H1 (cell line): ENCODE measurements at regions not wholly inside any gene's neighbourhood (a gene's known extent, or its start where the extent isn't known, plus 50 kb on each side); places are given as distances from the start of the nearest gene placed in this dataset.

Source experiments
- CTCF ChIA-PET: fragments of 300-600 bp; sonication (Branson Sonifier 250); formaldehyde crosslinking; loops from one replicate; lab custom pipeline; 2021; ENCODE audit not compliant: partially characterized antibody; lab: Charles Lee
- POLR2A ChIA-PET: fragments of 300-600 bp; sonication (Branson Sonifier 250); formaldehyde crosslinking; loops from one replicate; lab custom pipeline; 2021; ENCODE audit warnings: inconsistent platforms; ENCODE audit not compliant: partially characterized antibody; lab: Charles Lee
- DNase-seq, 2 experiments: peaks; one replicate each; pipeline versions ENCODE4 v3.0.0 to v3.0.0-alpha.2; 2010 to 2022; ENCODE audit warnings: low spot score in 2 of 2, low read depth in 1 of 2, mixed read lengths in 1 of 2
- FAIRE-seq: peaks from 2 replicates; lab custom pipeline; 2011; peaks lifted over from hg19 to GRCh38; lab: Jason Lieb, UNC
- H2AFZ ChIP-seq: 2 replicates; pipeline ENCODE4 v1.8.1; 2012; ENCODE audit warnings: low read length, inconsistent platforms
- H2AK5ac ChIP-seq: 2 replicates; pipeline ENCODE4 v1.6.1; 2013; ENCODE audit warnings: low read depth, low read length
- H2BK120ac ChIP-seq: replicated peaks from 2 replicates; pipeline ENCODE3; 2013; ENCODE audit warnings: low read depth, low read length, inconsistent platforms
- H2BK12ac ChIP-seq: 2 replicates; pipeline ENCODE4 v1.6.1; 2013; ENCODE audit warnings: low read depth, low read length
- H2BK15ac ChIP-seq: 2 replicates; pipeline ENCODE4 v1.6.1; 2013; ENCODE audit warnings: low read length
- H2BK20ac ChIP-seq: 2 replicates; pipeline ENCODE4 v1.6.1; 2013; ENCODE audit warnings: low read length
- H2BK5ac ChIP-seq: 2 replicates; pipeline ENCODE4 v1.6.1; 2013; ENCODE audit warnings: low read depth, low read length
- H3K14ac ChIP-seq: 2 replicates; pipeline ENCODE4 v1.6.1; 2013; ENCODE audit warnings: inconsistent platforms; ENCODE audit not compliant: insufficient read length
- H3K18ac ChIP-seq: 2 replicates; pipeline ENCODE4 v1.6.1; 2013; ENCODE audit warnings: low read length; ENCODE audit errors: extremely low read depth
- H3K23ac ChIP-seq: 2 replicates; pipeline ENCODE4 v1.6.1; 2013; ENCODE audit warnings: inconsistent platforms; ENCODE audit not compliant: insufficient read length
- H3K23me2 ChIP-seq: 2 replicates; pipeline ENCODE4 v1.6.1; 2013; ENCODE audit warnings: low read depth, low read length
- H3K27ac ChIP-seq: 2 replicates; pipeline ENCODE4 v1.6.1; 2011; ENCODE audit warnings: low read depth, low read length, inconsistent platforms
- H3K27me3 ChIP-seq, 4 experiments: replicated peaks in 1 of 4; 1 replicate in 1 of 4; 2 replicates in 3 of 4; pipeline versions ENCODE4 v1.6.1 to v1.8.1; 2011 to 2013; ENCODE audit warnings: low read length in 3 of 4, mild to moderate bottlenecking in 3 of 4, inconsistent platforms in 2 of 4, mixed read lengths in 2 of 4, moderate library complexity in 1 of 4; ENCODE audit not compliant: control insufficient read depth in 3 of 4, insufficient read depth in 3 of 4; ENCODE audit errors: extremely low read depth in 1 of 4
- H3K36me3 ChIP-seq, 4 experiments: 2 replicates each; pipeline versions ENCODE4 v1.6.1 to v1.8.1; 2011 to 2013; ENCODE audit warnings: mild to moderate bottlenecking in 4 of 4, low read length in 3 of 4, moderate library complexity in 2 of 4, control low read depth in 1 of 4, inconsistent platforms in 1 of 4; ENCODE audit not compliant: insufficient read depth in 4 of 4, control insufficient read depth in 2 of 4
- H3K4ac ChIP-seq: replicated peaks from 2 replicates; pipeline ENCODE3; 2013; ENCODE audit warnings: low read length, low read depth, mixed read lengths, inconsistent platforms; ENCODE audit not compliant: insufficient read length
- H3K4me1 ChIP-seq, 4 experiments: replicated peaks in 1 of 4; 1 replicate in 1 of 4; 2 replicates in 3 of 4; pipeline versions ENCODE4 v1.6.1 to v1.8.1; 2011 to 2013; ENCODE audit warnings: low read length in 3 of 4, inconsistent platforms in 2 of 4, mixed read lengths in 1 of 4; ENCODE audit not compliant: insufficient read depth in 4 of 4, control insufficient read depth in 3 of 4
- H3K4me2 ChIP-seq, 2 experiments: 2 replicates each; pipeline versions ENCODE4 v1.6.1 to v1.8.1; 2011 to 2013; ENCODE audit warnings: low read depth in 2 of 2, low read length in 2 of 2, control low read depth in 1 of 2, inconsistent platforms in 1 of 2, mild to moderate bottlenecking in 1 of 2; ENCODE audit not compliant: insufficient read depth in 1 of 2
- H3K4me3 ChIP-seq, 4 experiments: fragments of 200-600, 300-600 bp in 1 of 4; sonication (generic), shearing (Covaris generic), sonication (Bioruptor Twin) in 1 of 4; 2 replicates each; pipeline versions ENCODE4 v1.5.1 to v1.8.1; 2011 to 2016; ENCODE audit warnings: low read length in 4 of 4, low read depth in 3 of 4, control low read depth in 2 of 4, inconsistent platforms in 2 of 4, mild to moderate bottlenecking in 2 of 4, mixed read lengths in 1 of 4, moderate library complexity in 1 of 4; ENCODE audit not compliant: insufficient read depth in 2 of 4; ENCODE audit errors: extremely low read depth in 1 of 4
- H3K56ac ChIP-seq: replicated peaks from 2 replicates; pipeline ENCODE3; 2013; ENCODE audit warnings: low read depth, mild to moderate bottlenecking, mixed read lengths, low read length, inconsistent platforms; ENCODE audit not compliant: insufficient read length
- H3K79me1 ChIP-seq: 2 replicates; pipeline ENCODE4 v1.6.1; 2013; ENCODE audit warnings: low read depth, low read length, control low read depth
- H3K79me2 ChIP-seq, 2 experiments: 2 replicates each; pipeline versions ENCODE4 v1.6.1 to v1.8.1; 2012 to 2013; ENCODE audit warnings: low read length in 2 of 2, mild to moderate bottlenecking in 2 of 2, inconsistent platforms in 1 of 2; ENCODE audit not compliant: insufficient read depth in 2 of 2, control insufficient read depth in 1 of 2
- H3K9ac ChIP-seq, 4 experiments: replicated peaks in 1 of 4; 1 replicate in 1 of 4; 2 replicates in 3 of 4; pipeline versions ENCODE4 v1.6.1 to v1.8.1; 2011 to 2013; ENCODE audit warnings: low read depth in 3 of 4, low read length in 3 of 4, control low read depth in 2 of 4, mild to moderate bottlenecking in 2 of 4, moderate library complexity in 2 of 4, inconsistent platforms in 1 of 4; ENCODE audit errors: extremely low read depth in 1 of 4
- H3K9me3 ChIP-seq, 2 experiments: 2 replicates each; pipeline versions ENCODE4 v1.6.1 to v1.8.1; 2012 to 2013; ENCODE audit warnings: mild to moderate bottlenecking in 2 of 2, moderate library complexity in 2 of 2, control low read depth in 1 of 2, inconsistent platforms in 1 of 2, low read depth in 1 of 2, low read length in 1 of 2, mixed read lengths in 1 of 2; ENCODE audit not compliant: insufficient read depth in 2 of 2
- H4K20me1 ChIP-seq, 2 experiments: replicated peaks in 1 of 2; 2 replicates each; pipeline versions ENCODE3 to v1.8.1; 2011 to 2013; ENCODE audit warnings: inconsistent platforms in 2 of 2, low read length in 2 of 2, mild to moderate bottlenecking in 1 of 2; ENCODE audit not compliant: insufficient read depth in 2 of 2, control insufficient read depth in 1 of 2
- H4K5ac ChIP-seq: 2 replicates; pipeline ENCODE4 v1.6.1; 2013; ENCODE audit warnings: low read length, low read depth, mixed read lengths, inconsistent platforms; ENCODE audit not compliant: insufficient read length
- H4K8ac ChIP-seq: 2 replicates; pipeline ENCODE4 v1.8.0; 2013; ENCODE audit warnings: mild to moderate bottlenecking, moderate library complexity, low read length, inconsistent platforms; ENCODE audit not compliant: insufficient read depth; ENCODE audit errors: extremely low read depth
- H4K91ac ChIP-seq: replicated peaks from 2 replicates; pipeline ENCODE3; 2013; ENCODE audit warnings: low read length, mixed read lengths, inconsistent platforms; ENCODE audit not compliant: insufficient read length
- whole genome bisulfite sequencing, 2 experiments: shearing (Covaris generic) in 1 of 2; methylation state at CpG; one replicate each; pipeline versions ENCODE4 v1.1.6 to v1.1.7; 2013 to 2015; ENCODE audit warnings: low lambda C conversion rate in 2 of 2, mixed read lengths in 2 of 2, inconsistent platforms in 1 of 2, low coverage in 1 of 2, missing lambda C conversion rate in 1 of 2; ENCODE audit not compliant: insufficient replicate concordance in 2 of 2, insufficient coverage in 1 of 2, insufficient read length in 1 of 2; ENCODE audit errors: extremely low coverage in 1 of 2, missing lambda C conversion rate in 1 of 2; 5-methylcytosine and 5-hydroxymethylcytosine counted together
- TF ChIP-seq, protein P1 (sequence below): fragments of 300-600 bp; sonication (generic); IDR thresholded peaks from 2 replicates; pipeline ENCODE4 v1.7.1; 2012; ENCODE audit warnings: low read length, moderate library complexity, mild to moderate bottlenecking, inconsistent platforms; ENCODE audit not compliant: insufficient replicate concordance

DNA sequence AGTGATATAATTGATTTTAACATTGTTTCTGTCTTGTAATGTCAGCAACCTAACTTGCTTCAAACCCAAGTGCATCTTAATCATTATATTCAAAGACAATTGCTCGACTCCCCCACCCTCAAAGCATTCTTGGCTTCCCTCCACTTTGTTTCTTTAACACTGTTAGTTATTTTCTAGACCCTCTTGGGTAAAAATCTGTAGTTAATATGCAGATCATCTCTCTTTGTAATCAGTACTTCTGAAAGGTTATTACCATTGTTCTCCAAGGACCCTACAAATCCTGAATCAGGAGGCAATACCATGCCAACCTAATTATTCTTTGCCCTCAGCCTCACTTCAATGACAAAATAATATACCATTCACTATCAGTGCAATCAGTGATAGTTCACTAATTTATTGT lies 1075.7 kb downstream of the AMY1C start:
- Histone ChIP-seq H3K4me2 (no peak overlapping the region), H3K23ac (no peak overlapping the region), H2BK20ac (no peak overlapping the region), H3K36me3 (no peaks in the 10 kb centered on the region), H2BK15ac (no peak overlapping the region), H3K14ac (no peak overlapping the region), H3K27me3 (no peaks in the 10 kb centered on the region), H2BK12ac (no peak overlapping the region), H3K27ac (no peak overlapping the region), H3K4me3 (no peak overlapping the region), H2BK5ac (no peak overlapping the region), H4K8ac (no peak overlapping the region), H2AFZ (no peak overlapping the region), H3K18ac (no peak overlapping the region), H2AK5ac (no peak overlapping the region), H3K9me3 (no peaks in the 10 kb centered on the region), H3K79me1 (no peaks in the 10 kb centered on the region), H3K79me2 (no peaks in the 10 kb centered on the region), H3K4me1 (no peaks in the 10 kb centered on the region), H3K23me2 (no peaks in the 10 kb centered on the region), H2BK120ac (no peak overlapping the region), H4K5ac (no peak overlapping the region), H3K56ac (no peak overlapping the region), H3K4ac (no peak overlapping the region), H4K91ac (no peak overlapping the region), H3K9ac (no peak overlapping the region), H4K20me1 (no peaks in the 10 kb centered on the region)
- FAIRE-seq = no peak
- WGBS, 2 experiments = 93% methylated on average over 1 of the region's 1 CpG; no CpG with 5 or more reads in 1 of the 2 experiments
- DNase-seq = no peak
- ChIA-PET CTCF (no interaction called here), POLR2A (no interaction called here)
- TF ChIP-seq, protein P1, sequence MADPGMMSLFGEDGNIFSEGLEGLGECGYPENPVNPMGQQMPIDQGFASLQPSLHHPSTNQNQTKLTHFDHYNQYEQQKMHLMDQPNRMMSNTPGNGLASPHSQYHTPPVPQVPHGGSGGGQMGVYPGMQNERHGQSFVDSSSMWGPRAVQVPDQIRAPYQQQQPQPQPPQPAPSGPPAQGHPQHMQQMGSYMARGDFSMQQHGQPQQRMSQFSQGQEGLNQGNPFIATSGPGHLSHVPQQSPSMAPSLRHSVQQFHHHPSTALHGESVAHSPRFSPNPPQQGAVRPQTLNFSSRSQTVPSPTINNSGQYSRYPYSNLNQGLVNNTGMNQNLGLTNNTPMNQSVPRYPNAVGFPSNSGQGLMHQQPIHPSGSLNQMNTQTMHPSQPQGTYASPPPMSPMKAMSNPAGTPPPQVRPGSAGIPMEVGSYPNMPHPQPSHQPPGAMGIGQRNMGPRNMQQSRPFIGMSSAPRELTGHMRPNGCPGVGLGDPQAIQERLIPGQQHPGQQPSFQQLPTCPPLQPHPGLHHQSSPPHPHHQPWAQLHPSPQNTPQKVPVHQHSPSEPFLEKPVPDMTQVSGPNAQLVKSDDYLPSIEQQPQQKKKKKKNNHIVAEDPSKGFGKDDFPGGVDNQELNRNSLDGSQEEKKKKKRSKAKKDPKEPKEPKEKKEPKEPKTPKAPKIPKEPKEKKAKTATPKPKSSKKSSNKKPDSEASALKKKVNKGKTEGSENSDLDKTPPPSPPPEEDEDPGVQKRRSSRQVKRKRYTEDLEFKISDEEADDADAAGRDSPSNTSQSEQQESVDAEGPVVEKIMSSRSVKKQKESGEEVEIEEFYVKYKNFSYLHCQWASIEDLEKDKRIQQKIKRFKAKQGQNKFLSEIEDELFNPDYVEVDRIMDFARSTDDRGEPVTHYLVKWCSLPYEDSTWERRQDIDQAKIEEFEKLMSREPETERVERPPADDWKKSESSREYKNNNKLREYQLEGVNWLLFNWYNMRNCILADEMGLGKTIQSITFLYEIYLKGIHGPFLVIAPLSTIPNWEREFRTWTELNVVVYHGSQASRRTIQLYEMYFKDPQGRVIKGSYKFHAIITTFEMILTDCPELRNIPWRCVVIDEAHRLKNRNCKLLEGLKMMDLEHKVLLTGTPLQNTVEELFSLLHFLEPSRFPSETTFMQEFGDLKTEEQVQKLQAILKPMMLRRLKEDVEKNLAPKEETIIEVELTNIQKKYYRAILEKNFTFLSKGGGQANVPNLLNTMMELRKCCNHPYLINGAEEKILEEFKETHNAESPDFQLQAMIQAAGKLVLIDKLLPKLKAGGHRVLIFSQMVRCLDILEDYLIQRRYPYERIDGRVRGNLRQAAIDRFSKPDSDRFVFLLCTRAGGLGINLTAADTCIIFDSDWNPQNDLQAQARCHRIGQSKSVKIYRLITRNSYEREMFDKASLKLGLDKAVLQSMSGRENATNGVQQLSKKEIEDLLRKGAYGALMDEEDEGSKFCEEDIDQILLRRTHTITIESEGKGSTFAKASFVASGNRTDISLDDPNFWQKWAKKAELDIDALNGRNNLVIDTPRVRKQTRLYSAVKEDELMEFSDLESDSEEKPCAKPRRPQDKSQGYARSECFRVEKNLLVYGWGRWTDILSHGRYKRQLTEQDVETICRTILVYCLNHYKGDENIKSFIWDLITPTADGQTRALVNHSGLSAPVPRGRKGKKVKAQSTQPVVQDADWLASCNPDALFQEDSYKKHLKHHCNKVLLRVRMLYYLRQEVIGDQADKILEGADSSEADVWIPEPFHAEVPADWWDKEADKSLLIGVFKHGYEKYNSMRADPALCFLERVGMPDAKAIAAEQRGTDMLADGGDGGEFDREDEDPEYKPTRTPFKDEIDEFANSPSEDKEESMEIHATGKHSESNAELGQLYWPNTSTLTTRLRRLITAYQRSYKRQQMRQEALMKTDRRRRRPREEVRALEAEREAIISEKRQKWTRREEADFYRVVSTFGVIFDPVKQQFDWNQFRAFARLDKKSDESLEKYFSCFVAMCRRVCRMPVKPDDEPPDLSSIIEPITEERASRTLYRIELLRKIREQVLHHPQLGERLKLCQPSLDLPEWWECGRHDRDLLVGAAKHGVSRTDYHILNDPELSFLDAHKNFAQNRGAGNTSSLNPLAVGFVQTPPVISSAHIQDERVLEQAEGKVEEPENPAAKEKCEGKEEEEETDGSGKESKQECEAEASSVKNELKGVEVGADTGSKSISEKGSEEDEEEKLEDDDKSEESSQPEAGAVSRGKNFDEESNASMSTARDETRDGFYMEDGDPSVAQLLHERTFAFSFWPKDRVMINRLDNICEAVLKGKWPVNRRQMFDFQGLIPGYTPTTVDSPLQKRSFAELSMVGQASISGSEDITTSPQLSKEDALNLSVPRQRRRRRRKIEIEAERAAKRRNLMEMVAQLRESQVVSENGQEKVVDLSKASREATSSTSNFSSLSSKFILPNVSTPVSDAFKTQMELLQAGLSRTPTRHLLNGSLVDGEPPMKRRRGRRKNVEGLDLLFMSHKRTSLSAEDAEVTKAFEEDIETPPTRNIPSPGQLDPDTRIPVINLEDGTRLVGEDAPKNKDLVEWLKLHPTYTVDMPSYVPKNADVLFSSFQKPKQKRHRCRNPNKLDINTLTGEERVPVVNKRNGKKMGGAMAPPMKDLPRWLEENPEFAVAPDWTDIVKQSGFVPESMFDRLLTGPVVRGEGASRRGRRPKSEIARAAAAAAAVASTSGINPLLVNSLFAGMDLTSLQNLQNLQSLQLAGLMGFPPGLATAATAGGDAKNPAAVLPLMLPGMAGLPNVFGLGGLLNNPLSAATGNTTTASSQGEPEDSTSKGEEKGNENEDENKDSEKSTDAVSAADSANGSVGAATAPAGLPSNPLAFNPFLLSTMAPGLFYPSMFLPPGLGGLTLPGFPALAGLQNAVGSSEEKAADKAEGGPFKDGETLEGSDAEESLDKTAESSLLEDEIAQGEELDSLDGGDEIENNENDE = no peak
